ENCODE measurements at regions not wholly inside any gene's neighbourhood (a gene's known extent, or its start where the extent isn't known, plus 50 kb on each side); places are given as distances from the start of the nearest gene placed in this dataset.
"Not testable (repeated sequence)": the region's sequence is repeated elsewhere in the genome, so short reads cannot be mapped to it uniquely, and the experiment has no call there.

DNA sequence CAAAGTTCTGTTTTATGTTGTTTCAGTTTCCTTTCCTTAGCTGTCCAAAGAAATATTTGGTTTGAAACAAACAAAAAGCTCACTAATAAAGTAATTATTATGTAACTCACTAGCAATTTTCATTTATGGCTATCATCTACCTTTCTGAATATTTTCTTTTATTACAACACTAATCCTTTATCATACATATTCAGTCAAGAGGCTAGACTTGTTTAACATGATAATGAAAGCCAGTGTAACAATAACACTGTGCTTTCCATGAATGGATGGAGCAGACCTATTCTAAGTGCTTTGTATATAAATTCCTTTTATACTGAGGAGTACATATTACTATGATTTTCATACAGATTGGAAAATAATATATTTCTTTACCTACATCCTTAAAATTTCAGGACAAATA, 972.8 kb upstream of the ADGRL4 start:
- no peak for DNase-seq (ENCODE audit: extremely low read depth, low read depth)

DNA sequence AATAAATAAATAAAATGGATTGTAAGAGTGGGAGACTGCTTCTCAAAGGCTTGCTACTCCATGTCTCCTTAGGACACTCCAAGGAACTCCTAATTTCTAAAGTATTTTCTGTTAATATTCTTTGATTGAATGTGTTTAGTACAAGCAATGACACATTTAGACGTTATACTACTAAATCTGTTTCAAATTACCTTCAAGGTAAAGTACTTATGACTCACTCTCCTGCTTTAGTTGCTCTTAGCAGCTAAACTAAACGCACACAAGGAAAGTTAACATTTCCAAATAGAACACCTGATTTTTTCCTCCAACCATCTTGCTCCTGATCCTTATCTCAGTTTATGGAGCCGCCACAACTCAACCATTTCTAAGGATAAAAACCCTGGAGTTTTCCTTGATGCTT, 969.8 kb upstream of the ADGRL4 start:
- DNase-seq (ENCODE audit: extremely low read depth, low read depth), result no peak

- DNase-seq (ENCODE audit: extremely low read depth, low read depth), result no peak
These were observed 968.1 kb upstream of the ADGRL4 start for GRCh38 chr1:79974659-79975058.

DNA sequence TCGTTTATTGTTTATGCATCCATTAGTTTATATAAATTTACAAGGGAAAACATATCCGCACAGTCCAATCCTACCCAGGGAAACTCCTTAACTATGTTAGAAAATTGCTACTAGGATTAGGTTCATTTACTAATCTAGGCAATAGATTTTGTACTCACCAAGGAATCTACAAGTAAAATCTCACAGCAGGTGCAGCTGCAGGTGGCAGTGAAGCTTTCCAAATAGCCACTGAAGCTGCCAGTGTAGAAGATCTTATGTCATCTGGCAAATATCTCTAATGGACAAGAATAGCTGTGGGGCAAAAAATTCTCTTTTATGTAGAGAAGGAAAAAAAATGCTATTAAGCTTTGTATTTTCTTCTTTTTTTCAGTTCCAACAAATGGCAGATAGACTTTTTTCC, 963.4 kb upstream of the ADGRL4 start:
- DNase-seq (ENCODE audit: extremely low read depth, low read depth), result no peak

- no peak for DNase-seq (ENCODE audit: extremely low read depth, low read depth)
These were observed 959.9 kb upstream of the ADGRL4 start for GRCh38 chr1:79966438-79966837.

- DNase-seq (ENCODE audit: extremely low read depth, low read depth), result no peak
These were observed 953.1 kb upstream of the ADGRL4 start for GRCh38 chr1:79959635-79960034.

GRCh38 chr1:79955966-79956365, 949.4 kb upstream of the ADGRL4 start:
- DNase-seq (ENCODE audit: extremely low read depth, low read depth), result no peak

DNA sequence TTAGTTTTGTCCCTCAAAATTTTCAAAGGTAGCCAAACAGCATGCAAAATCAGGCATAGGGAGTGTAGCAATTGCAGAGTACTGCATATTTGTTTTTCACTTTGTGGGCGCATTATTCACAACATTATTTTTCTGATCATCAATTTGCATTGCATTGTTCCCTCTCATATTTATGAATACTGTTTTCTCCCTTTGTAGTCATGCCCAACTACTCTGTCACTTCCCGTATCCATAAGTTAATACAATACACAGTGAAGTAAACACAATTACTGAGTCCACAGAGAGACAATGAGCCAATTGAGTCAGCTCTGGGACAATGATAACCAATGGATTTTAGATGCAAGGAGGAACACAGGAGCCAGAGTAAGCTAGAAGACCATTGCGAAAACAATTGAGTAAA, 944.0 kb upstream of the ADGRL4 start:
- no peak for DNase-seq (ENCODE audit: extremely low read depth, low read depth)

- no peak for DNase-seq (ENCODE audit: extremely low read depth, low read depth)
These were observed 938.9 kb upstream of the ADGRL4 start for GRCh38 chr1:79945391-79945790.

DNA sequence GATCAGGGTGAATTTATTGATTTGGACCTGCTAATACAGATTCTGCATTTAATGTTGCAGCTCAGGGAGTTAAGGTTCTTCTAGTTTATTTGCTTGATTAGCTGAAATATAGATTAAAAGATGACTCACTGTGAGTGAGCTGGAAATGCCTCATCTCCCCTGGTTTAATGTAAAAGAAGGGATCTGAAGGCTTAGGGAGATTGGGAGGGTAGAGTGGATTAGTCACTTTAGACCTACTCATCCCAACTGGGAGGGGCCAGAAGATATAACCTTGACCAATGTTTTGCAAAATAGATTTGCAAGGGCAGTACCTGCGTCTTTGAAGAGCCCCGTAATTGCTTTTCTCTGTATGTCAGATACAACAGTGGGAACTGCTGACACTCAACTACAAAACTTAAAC, 922.8 kb upstream of the ADGRL4 start:
- no peak for DNase-seq (ENCODE audit: extremely low read depth, low read depth)

DNA sequence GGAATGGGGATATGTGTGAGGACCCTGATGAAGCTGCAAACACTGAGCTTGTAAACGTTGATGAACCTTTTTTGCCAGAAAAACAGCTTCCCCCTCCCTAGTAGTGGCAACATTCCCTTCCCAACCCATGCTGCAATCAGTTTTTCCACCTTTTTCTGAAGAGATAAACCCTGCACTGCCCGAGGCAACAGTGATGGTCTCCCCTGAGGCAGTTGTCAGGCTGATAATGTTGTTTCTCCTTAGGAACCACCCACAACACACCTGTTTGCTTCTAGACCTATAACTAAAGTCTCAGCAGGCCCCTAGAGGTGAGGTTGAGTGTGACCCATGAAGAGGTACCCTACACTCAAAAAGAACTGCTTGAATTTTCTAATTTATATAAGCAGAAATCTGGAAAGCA, 922.4 kb upstream of the ADGRL4 start:
- DNase-seq (ENCODE audit: extremely low read depth, low read depth), result no peak

DNA sequence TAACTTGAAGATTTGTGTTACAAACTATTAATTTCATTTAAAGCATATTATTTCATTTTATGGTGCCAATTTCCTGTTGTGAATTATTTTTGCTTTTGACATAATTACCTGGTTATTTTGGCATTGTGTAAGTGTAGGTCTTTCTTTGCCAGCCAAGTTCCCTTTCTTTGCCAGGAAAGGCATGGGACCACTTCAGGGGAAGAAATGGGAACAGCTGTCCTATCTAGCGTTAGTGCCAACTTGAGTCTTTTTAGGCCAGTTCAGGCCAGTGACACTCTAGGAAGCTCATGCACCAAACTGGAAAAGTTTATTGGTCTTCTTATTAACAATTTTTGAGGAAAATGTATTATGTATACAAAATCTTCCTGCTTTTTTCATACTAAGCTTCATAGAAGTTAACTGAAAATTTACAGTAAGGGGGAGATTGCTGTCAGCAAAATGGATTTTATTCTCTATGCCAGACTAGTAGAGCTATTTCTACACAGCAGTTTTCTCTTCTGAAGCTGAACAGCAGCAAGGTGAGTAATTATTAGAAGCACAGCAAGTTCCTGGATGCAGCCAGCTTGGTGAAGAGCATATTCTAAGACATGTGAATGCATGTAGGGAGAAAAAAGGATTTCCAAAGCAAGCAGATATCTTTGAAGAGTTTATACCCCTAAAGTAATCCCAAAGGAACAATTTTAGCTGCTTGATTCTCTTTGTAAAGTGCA, 914.6 kb upstream of the ADGRL4 start:
- DNase-seq (ENCODE audit: extremely low read depth, low read depth), result no peak

DNA sequence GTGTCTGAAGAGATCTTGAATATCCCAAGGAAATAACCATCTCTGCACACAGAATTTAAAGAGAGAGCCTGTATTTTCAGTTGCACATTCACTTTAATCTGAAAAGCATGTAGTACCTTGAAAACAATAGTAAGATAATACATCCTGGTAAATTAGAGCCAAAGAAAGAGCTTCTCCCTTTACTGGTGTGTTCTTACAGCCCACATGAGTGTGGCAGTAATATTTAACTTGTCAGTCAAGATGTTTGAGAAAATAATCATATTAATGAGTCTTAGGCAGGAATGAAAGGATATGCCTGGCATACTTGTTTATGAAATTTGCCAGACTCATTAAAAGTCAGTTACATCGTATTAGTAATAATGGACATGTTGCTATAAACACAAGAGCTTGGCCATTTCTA, 908.4 kb upstream of the ADGRL4 start:
- no peak for DNase-seq (ENCODE audit: extremely low read depth, low read depth)

- no peak for DNase-seq (ENCODE audit: extremely low read depth, low read depth)
These were observed 906.3 kb upstream of the ADGRL4 start for GRCh38 chr1:79912813-79913212.

GRCh38 chr1:79903321-79903720, 896.8 kb upstream of the ADGRL4 start:
- DNase-seq (ENCODE audit: extremely low read depth, low read depth), result no peak

- no peak for DNase-seq (ENCODE audit: extremely low read depth, low read depth)
These were observed 895.9 kb upstream of the ADGRL4 start for GRCh38 chr1:79902418-79902817.

DNA sequence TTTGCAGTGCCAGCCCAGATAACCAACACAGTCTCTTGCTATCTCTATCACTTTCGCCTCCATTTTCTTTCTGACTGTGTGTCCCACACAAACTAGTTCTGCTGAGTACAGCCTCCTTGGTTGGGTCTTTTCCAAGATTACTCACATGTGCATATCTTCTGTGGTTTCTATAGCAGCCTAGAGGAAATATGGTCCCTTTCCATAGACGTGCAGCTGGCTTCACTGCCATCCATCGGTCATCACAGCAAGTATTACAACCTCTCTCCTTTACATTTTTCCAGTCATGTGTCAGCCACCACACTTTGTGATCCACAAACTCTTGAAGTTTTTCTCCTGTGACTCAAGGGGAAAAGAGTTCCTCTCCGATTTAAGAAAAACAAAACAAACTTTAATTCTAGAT, 893.4 kb upstream of the ADGRL4 start:
- no peak for DNase-seq (ENCODE audit: extremely low read depth, low read depth)

DNA sequence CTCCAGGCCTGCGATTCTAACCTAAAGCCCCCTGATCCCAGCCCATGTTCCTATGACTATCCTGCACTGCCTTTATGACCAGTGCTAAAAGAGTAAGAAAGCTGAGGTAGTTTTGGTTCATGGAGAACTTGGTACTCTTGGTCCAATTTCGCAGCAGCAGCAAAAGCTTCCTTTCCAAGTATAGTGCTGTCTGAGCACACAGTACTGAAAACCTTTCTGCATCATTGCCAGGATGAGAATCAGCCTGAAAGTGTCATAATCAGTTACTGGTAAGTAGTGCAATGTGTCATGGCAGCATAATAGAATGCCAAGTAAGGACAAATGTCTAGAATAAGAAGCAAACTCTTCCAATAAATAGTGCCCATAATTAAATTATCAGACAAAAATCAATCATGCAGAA, 889.6 kb upstream of the ADGRL4 start:
- no peak for DNase-seq (ENCODE audit: extremely low read depth, low read depth)

- no peak for DNase-seq (ENCODE audit: extremely low read depth, low read depth)
These were observed 889.0 kb upstream of the ADGRL4 start for GRCh38 chr1:79895573-79895972.

- DNase-seq (ENCODE audit: extremely low read depth, low read depth), result not testable (repeated sequence)
These were observed 887.6 kb upstream of the ADGRL4 start for GRCh38 chr1:79894129-79894528.

- DNase-seq (ENCODE audit: extremely low read depth, low read depth), result no peak
These were observed 880.5 kb upstream of the ADGRL4 start for GRCh38 chr1:79887059-79887458.

- no peak for DNase-seq (ENCODE audit: extremely low read depth, low read depth)
These were observed 878.6 kb upstream of the ADGRL4 start for GRCh38 chr1:79885101-79885500.

GRCh38 chr1:79877086-79877485, 870.6 kb upstream of the ADGRL4 start:
- DNase-seq (ENCODE audit: extremely low read depth, low read depth), result no peak

Data from NCI-H460 (cell line).